K562 (cell line): ENCODE measurements at regions not wholly inside any gene's neighbourhood (a gene's known extent, or its start where the extent isn't known, plus 50 kb on each side); places are given as distances from the start of the nearest gene placed in this dataset.

Source experiments
- ATAC-seq: fragments of 200-7000 bp; cut with Tn5 transposase; 3 replicates; pipeline ENCODE4 v1.9.1; 2020; ENCODE audit warnings: moderate library complexity
- BruUV-seq: library from RNA; stranded (reverse); fragments of 400-500 nt; replicated peaks from 2 replicates; lab custom pipeline; 2021; lab: Mats Ljungman, UMichigan
- CTCF ChIA-PET: fragments of 300-600 bp; formaldehyde crosslinking; extraction: SDS; loops from one replicate; lab custom pipeline; 2021; ENCODE audit warnings: low intra/inter-chr PET ratio; lab: Yijun Ruan, JAX
- POLR2A ChIA-PET: fragments of 300-600, 350-650 bp; sonication (Branson Sonifier 250); formaldehyde crosslinking; extraction: SDS; loops from one replicate; lab custom pipeline; 2021; ENCODE audit warnings: antibody characterized with exemption, inconsistent platforms; lab: Yijun Ruan, JAX
- DNase-seq, 4 experiments: peaks; one replicate each; pipeline versions ENCODE4 v3.0.0 to v3.0.0-alpha.2; 2011 to 2018; ENCODE audit warnings: low spot score in 3 of 4, mixed read lengths in 3 of 4; ENCODE audit errors: extremely low read depth in 1 of 4
- FAIRE-seq: peaks from 2 replicates; lab custom pipeline; 2011; peaks lifted over from hg19 to GRCh38; lab: Jason Lieb, UNC
- H2AFZ ChIP-seq: 2 replicates; pipeline ENCODE4 v1.6.0; 2011; ENCODE audit warnings: low read depth, low read length, control low read depth, inconsistent platforms
- H3K27ac ChIP-seq: fragments of 200-600 bp; 3 replicates; pipeline ENCODE4 v1.8.0; 2011; ENCODE audit warnings: low read depth, mild to moderate bottlenecking, control low read depth, inconsistent platforms, low read length, moderate library complexity, mixed read lengths; ENCODE audit errors: extremely low read depth
- H3K27me3 ChIP-seq, 2 experiments: fragments of 300-600 bp in 1 of 2; 2 replicates in 1 of 2; 3 replicates in 1 of 2; pipeline versions ENCODE4 v1.6.0 to v1.8.0; 2011; ENCODE audit warnings: inconsistent platforms in 2 of 2, low read length in 2 of 2, mild to moderate bottlenecking in 1 of 2, mixed read lengths in 1 of 2, moderate library complexity in 1 of 2; ENCODE audit not compliant: control insufficient read depth in 2 of 2, insufficient read depth in 2 of 2
- H3K36me3 ChIP-seq: fragments of 300-600 bp; 3 replicates; pipeline ENCODE4 v1.8.0; 2011; ENCODE audit warnings: mild to moderate bottlenecking, low read length, inconsistent platforms; ENCODE audit not compliant: control insufficient read depth, insufficient read depth
- H3K4me1 ChIP-seq, 2 experiments: fragments of 200-600 bp in 1 of 2; replicated peaks in 1 of 2; 2 replicates in 1 of 2; 3 replicates in 1 of 2; pipeline versions ENCODE4 v1.5.1 to v1.8.0; 2011; ENCODE audit warnings: inconsistent platforms in 2 of 2, low read length in 2 of 2, mild to moderate bottlenecking in 1 of 2, mixed read lengths in 1 of 2, moderate library complexity in 1 of 2; ENCODE audit not compliant: control insufficient read depth in 2 of 2, insufficient read depth in 2 of 2
- H3K4me2 ChIP-seq: 2 replicates; pipeline ENCODE4 v1.6.1; 2011; ENCODE audit warnings: low read length, control low read depth, inconsistent platforms, mixed read lengths; ENCODE audit not compliant: insufficient read depth
- H3K4me3 ChIP-seq: fragments of 200-600 bp; sonication (generic), shearing (Covaris generic); 2 replicates; pipeline ENCODE4 v1.5.1; 2016; ENCODE audit warnings: control low read depth, inconsistent platforms
- H3K79me2 ChIP-seq: fragments of 200-600 bp; 3 replicates; pipeline ENCODE4 v1.8.0; 2011; ENCODE audit warnings: low read length, inconsistent platforms; ENCODE audit not compliant: control insufficient read depth, insufficient read depth
- H3K9ac ChIP-seq, 2 experiments: 2 replicates each; pipeline versions ENCODE4 v1.6.0 to v1.6.1; 2011; ENCODE audit warnings: low read depth in 2 of 2, low read length in 2 of 2, control low read depth in 1 of 2, inconsistent platforms in 1 of 2, mild to moderate bottlenecking in 1 of 2, mixed read lengths in 1 of 2; ENCODE audit not compliant: insufficient read depth in 1 of 2
- H3K9me1 ChIP-seq: one replicate; pipeline ENCODE4 v1.6.0; 2011; ENCODE audit warnings: inconsistent platforms, mild to moderate bottlenecking, low read length, moderate library complexity; ENCODE audit not compliant: control insufficient read depth, insufficient read depth
- H3K9me3 ChIP-seq: replicated peaks from 2 replicates; pipeline ENCODE4 v1.5.1; 2011; ENCODE audit warnings: low read depth, low read length, inconsistent platforms; ENCODE audit not compliant: control insufficient read depth, insufficient read depth
- H4K20me1 ChIP-seq: replicated peaks from 2 replicates; pipeline ENCODE4 v1.6.1; 2011; ENCODE audit warnings: low read length, inconsistent platforms, mixed read lengths; ENCODE audit not compliant: control insufficient read depth, insufficient read depth
- C11orf30 ChIP-seq: fragments of 450-650 bp; IDR thresholded peaks from 2 replicates; pipeline ENCODE4 v1.6.1; 2016; ENCODE audit warnings: low read depth, mild to moderate bottlenecking
- PURB ChIP-seq: sonication (generic); formaldehyde crosslinking; IDR thresholded peaks from 2 replicates; pipeline ENCODE4 v1.9.0; 2021; ENCODE audit warnings: low read depth, mild to moderate bottlenecking, missing genetic modification reagents
- TEAD1 ChIP-seq, 2 experiments: fragments of 450-650 bp in 1 of 2; sonication (generic) in 1 of 2; formaldehyde crosslinking; IDR thresholded peaks; 2 replicates each; pipeline versions ENCODE4 v1.4.0 to v1.8.0; 2020 to 2022; ENCODE audit warnings: mild to moderate bottlenecking in 2 of 2, missing genetic modification reagents in 1 of 2
- ZNF24 ChIP-seq: fragments of 450-650 bp; IDR thresholded peaks from 2 replicates; pipeline ENCODE4 v1.6.1; 2016
- ZNF274 ChIP-seq: IDR thresholded peaks from 2 replicates; pipeline ENCODE4 v1.6.1; 2011; ENCODE audit warnings: low read depth, mild to moderate bottlenecking, low read length, moderate library complexity, borderline replicate concordance
- ZNF316 ChIP-seq: fragments of 450-650 bp; IDR thresholded peaks from 2 replicates; pipeline ENCODE4 v1.6.1; 2016
- ZNF75A ChIP-seq: fragments of 450-650 bp; formaldehyde crosslinking; IDR thresholded peaks from 2 replicates; pipeline ENCODE4 v1.4.0; 2020; ENCODE audit warnings: mild to moderate bottlenecking
- ZNF785 ChIP-seq: fragments of 250-450 bp; sonication (Bioruptor Pico); IDR thresholded peaks from 2 replicates; pipeline ENCODE4 v1.4.0; 2020; ENCODE audit warnings: mild to moderate bottlenecking
- WGBS: fragments of 100-300 bp; shearing (Covaris generic); methylation state at CpG from one replicate; pipeline ENCODE4 v1.1.6; 2016; ENCODE audit warnings: low coverage, mixed read lengths; ENCODE audit not compliant: insufficient coverage; ENCODE audit errors: missing lambda C conversion rate; 5-methylcytosine and 5-hydroxymethylcytosine counted together
- in situ Hi-C: fragments of 300-500 bp; cut with MboI; formaldehyde crosslinking; loops from 4 replicates; pipeline ENCODE4 v1.15.0; 2018; ENCODE audit warnings: inconsistent platforms, mixed read lengths
- intact Hi-C: fragments of 100-400 bp; cut with micrococcal nuclease; formaldehyde crosslinking; loops from 2 replicates; pipeline ENCODE4 v1.14.2; 2022
- TF ChIP-seq, protein P1 (sequence below): sonication (generic); formaldehyde crosslinking; IDR thresholded peaks from 2 replicates; pipeline ENCODE4 v1.8.1; 2023; ENCODE audit warnings: mild to moderate bottlenecking, missing genetic modification reagents
- TF ChIP-seq, protein P2 (sequence below), 2 experiments: fragments of 450-650 bp in 1 of 2; sonication (generic) in 1 of 2; formaldehyde crosslinking in 1 of 2; IDR thresholded peaks in 1 of 2; conservative IDR thresholded peaks in 1 of 2; 2 replicates each; pipeline versions ENCODE4 v1.6.1 to v1.8.1; 2016 to 2023; ENCODE audit warnings: mild to moderate bottlenecking in 2 of 2, moderate library complexity in 2 of 2, inconsistent platforms in 1 of 2, missing genetic modification reagents in 1 of 2

DNA sequence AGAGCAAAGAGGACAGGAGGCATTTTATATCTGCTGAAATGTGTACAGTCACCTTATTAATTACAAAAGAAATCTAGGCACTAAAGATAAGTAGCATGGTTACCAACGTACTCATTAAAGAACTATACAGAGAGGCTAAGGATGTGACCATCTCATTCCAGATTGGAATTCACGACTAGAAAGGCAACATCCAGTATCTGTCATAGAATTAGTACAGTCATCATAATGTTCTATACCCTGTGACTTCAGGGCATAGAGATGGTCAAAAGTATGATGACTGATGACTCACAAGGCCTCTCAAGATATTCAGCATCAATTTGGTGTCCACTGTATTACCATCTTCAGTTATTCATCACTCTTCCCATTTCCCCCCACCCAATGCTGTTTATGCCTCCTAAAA lies 144.0 kb upstream of the PLEKHG7 start:
- POLR2A ChIA-PET = no interaction called here
- no peak for DNase-seq
- no peaks in the 10 kb centered on the region for H3K9me1 ChIP-seq
- 0 out of 5 replicates have a peak, but pooled peaks cover 0 to under 1% of the 10 kb centered on the region in 2 experiments for H3K4me1 ChIP-seq
- no peak overlapping the region for H2AFZ ChIP-seq
- no peak overlapping the region for H3K4me3 ChIP-seq
- no peaks in the 10 kb centered on the region for H3K79me2 ChIP-seq
- intact Hi-C loops = no loop called here
- no peaks in the 10 kb centered on the region for H4K20me1 ChIP-seq
- H3K27ac ChIP-seq = no peak overlapping the region
- 20% methylated on average over 2 of the region's 2 CpGs for WGBS
- TF ChIP-seq ZNF785 (CRISPR knock-in tag) (no peak), PURB (CRISPR knock-in tag) (no peak), TEAD1 (CRISPR knock-in tag; IDR thresholded peaks at IDR 0.05) (no peak), ZNF24 (no peak), ZNF316 (0 out of 2 replicates have a peak, but pooled peaks have one; percentile 20), C11orf30 (peak; percentile 33; the same call in 1 of the 2 replicates), ZNF75A (CRISPR knock-in tag) (no peak), ZNF274 (no peak)
- TF ChIP-seq, protein P1, sequence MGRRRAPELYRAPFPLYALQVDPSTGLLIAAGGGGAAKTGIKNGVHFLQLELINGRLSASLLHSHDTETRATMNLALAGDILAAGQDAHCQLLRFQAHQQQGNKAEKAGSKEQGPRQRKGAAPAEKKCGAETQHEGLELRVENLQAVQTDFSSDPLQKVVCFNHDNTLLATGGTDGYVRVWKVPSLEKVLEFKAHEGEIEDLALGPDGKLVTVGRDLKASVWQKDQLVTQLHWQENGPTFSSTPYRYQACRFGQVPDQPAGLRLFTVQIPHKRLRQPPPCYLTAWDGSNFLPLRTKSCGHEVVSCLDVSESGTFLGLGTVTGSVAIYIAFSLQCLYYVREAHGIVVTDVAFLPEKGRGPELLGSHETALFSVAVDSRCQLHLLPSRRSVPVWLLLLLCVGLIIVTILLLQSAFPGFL (CRISPR knock-in tag) = no peak
- TF ChIP-seq, protein P2, sequence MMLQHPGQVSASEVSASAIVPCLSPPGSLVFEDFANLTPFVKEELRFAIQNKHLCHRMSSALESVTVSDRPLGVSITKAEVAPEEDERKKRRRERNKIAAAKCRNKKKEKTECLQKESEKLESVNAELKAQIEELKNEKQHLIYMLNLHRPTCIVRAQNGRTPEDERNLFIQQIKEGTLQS (IDR thresholded peaks at IDR 0.05) = peak; percentile 28; the same call in 1 of the 2 replicates
- TF ChIP-seq, protein P2 (CRISPR knock-in tag; conservative IDR thresholded peaks at IDR 0.05) = no peak
- TF ChIP-seq, all 486 proteins: peak for 3
- CTCF ChIA-PET = no interaction called here
- peak; percentile 46 for FAIRE-seq
- Histone ChIP-seq H3K36me3 (no peaks in the 10 kb centered on the region), H3K4me2 (no peak overlapping the region), H3K9me3 (no peaks in the 10 kb centered on the region), H3K9ac (no peak overlapping the region), H3K27me3 (no peaks in the 10 kb centered on the region)
- ATAC-seq = no peak
- in situ Hi-C loops = loop anchor here (25.0 kb wide), 1 partner anchor 747 kb away; no protein-coding TSS in a partner anchor
- no TSS peak for BruUV-seq
